Activated T-cell treated with anti-CD3 and anti-CD28 coated beads for 24 hours (primary cell): ENCODE measurements at regions not wholly inside any gene's neighbourhood (a gene's known extent, or its start where the extent isn't known, plus 50 kb on each side); places are given as distances from the start of the nearest gene placed in this dataset.
A peak's percentile ranks its signal among the peaks of the same experiment; 100 is the strongest.
"Not testable (repeated sequence)": the region's sequence is repeated elsewhere in the genome, so short reads cannot be mapped to it uniquely, and the experiment has no call there.

Experiments
- DNase-seq: peaks from one replicate; pipeline ENCODE4 v3.0.0-alpha.2; 2020; ENCODE audit warnings: low read depth

DNA sequence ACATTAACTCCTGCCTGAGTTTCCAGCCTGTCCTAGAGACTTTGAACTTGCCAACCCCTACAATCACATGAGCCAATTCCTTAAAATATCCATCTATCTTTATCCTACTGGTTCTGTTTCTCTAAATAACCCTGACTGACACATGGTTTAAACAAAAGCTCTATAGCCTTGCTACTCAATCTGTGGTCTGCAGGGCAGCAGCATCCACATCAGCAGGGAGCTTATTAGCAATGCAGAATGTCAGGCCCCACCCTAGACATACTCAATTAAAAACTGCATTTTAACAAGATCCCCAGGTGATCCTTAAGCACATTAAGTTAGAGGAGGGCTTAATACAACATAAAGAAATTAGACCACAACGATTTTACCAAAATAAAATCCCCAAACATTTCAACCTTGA lies 108.3 kb upstream of the CPSF6 start:
- no peak for DNase-seq

DNA sequence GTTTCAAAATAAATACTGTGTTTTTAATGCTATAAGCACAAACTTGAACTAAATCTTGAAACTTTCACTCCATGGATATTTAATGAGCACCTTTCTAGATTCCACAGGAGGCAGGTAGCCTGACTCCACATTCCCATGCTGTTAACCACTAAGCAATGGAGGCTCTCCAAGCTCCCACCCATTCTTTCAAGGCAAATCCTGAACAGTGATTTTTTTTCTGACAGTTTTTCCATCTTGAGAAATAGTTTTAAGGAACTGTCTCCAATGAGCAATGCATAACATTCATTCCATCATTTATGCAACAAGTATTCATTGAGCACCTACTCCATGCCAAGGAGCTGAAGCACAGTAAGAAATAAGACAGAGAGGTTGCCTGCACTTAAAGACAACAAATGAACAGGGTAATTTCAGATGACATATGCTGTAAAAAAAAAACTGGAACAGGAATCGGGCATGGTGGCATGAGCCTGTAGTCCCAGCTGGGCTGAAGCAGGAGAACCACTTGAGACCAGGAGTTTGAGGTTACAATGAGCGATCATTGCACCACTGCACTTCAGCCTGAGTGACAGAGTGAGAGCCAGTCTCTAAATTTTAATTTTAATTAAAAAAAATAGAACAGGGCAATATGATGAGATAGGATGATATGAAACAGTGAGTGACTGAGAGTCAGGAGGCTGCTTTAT lies 102.3 kb upstream of the CPSF6 start:
- DNase-seq = no peak

DNA sequence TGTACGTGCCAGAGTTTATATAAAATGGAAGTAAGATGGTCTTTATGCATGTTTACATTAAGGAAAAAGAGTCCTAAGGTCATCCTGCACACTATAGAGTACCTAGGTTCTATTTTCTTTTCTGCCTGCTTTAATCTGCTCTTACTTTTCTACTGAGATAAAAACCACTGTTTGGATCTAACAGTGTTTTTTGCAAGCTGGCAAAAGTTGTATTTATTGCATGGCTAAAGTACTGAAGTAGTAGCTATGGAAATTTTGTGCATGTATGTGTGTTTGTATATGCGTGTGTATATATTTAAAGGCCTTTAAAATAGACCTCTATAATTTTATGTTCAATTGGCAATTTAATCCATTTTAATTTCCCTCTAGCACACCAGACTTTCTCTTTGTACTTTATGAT lies 98.3 kb upstream of the CPSF6 start:
- no peak for DNase-seq

DNA sequence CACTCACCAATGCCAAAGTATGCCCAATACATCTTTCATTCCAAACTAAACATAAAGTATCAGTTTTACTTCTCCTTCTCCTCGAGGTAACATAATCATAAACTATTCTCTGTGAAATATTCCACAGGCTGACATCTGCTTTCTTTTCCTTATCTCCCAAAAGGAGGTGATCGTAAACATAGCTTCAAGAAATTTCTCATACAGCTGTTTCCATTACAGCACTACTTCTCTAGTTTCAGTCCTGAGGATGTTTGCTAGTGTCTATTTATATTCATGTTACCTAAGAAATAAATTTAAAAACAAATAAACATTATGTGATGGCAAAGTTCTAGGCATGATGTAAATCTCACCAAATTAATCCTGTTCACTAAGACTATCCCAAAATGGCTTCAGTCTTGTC lies 90.1 kb upstream of the CPSF6 start:
- DNase-seq = no peak

DNA sequence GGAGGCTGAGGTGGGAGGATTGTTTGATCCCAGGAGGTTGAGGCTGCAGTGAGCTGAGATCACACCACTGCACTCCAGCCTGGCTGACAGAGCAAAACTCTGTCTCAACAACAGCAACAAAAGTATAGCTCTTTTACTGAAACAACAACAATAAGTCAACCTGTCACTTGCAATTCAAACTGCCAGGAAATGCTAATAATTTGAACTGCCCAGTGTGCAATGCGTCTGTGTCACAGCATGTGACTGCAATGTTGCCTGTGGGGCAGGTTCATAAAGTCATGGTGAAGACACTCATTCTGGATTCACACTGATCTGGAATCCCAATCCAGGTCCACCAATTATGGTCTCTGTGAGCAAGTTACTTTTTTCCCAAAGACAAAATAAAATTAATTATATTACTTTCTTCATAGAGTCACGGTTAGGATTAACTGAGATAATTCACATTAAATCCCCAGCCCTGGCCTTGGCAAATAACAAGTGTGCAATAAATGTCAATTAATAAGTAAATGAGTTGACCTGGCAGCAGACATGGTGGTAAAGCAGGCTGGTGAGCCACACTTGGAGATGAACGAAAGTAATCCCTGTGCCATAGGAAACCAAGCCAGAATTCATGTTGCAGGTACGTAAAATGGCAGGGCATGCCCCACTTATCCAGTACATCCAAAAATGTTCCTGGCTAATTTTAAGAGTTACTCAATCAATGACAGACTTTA lies 89.1 kb upstream of the CPSF6 start:
- DNase-seq = no peak

DNA sequence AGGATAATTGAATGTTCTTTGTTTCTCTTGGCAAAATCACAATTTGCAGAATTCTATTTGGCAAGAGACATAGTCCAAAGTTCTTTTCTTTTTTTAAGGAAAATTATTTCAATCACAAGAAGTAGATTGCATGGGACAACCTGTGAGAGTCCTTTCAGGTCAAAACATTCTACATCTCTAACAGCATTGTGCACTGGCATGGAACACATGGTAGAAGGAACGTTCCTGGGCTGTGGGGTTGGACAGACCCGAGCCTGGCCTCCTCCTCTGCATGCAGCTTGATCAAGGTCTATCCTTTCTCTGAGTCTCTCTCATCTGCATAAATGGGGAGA lies 88.6 kb upstream of the CPSF6 start:
- no peak for DNase-seq

DNA sequence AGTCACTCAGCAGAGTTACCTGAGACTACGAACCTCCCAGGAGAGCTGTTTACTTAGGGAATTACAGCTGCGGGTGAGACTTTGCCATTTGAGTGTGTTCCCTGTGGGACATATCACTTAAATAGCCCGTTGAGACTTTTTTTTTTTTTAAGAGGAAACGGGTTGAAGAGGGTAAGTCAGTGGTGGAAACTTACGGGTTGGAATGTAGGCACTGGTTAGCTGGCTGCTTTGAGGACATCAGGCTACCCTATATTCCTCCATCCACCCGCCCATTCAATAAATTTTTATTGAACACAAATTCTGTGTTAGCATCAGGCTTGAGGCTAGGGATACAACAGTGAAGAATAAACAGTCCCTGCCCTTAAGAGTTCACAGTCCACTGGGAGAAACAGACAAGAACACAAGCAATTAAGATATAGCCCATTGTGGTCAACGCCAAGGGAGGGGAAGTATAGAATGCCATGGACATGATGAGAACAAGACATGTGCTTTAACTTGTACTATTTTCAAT lies 88.1 kb upstream of the CPSF6 start:
- DNase-seq = no peak

DNA sequence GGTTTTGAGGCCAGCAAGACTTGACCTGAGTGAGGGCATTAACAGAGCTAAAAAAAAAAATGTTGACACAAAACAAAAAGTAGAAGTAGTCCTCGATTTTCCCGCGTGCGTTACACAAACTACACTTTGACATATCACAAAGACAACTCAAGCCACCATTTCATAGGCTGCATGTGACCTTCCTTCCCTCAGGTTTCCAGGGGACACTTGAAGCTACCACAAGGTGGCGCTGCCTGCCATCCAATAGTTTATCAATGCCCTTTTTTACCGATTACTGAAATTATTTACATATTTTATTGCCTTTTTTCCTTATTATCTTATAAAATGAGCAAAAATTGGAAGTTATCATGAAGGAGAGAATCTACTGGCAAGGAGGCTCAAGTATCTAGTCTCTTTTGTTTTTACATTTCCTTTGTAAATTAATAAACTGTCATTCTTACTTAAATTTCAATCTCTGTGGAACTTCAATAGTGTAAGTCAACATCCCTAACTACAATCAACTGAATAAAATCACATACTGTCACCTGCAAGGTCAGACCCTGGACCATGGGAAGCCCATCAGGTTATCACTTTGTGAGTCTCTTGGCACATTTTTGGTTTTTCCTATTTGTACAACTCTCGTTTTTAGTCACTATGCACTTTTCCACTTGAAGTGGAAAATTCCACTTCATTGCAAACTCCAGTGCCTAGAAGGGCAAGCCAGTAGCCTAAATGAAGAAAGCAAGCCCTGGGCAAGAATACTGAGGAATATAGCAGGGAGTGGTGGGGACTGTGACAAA lies 84.6 kb upstream of the CPSF6 start:
- peak; percentile 66 for DNase-seq

DNA sequence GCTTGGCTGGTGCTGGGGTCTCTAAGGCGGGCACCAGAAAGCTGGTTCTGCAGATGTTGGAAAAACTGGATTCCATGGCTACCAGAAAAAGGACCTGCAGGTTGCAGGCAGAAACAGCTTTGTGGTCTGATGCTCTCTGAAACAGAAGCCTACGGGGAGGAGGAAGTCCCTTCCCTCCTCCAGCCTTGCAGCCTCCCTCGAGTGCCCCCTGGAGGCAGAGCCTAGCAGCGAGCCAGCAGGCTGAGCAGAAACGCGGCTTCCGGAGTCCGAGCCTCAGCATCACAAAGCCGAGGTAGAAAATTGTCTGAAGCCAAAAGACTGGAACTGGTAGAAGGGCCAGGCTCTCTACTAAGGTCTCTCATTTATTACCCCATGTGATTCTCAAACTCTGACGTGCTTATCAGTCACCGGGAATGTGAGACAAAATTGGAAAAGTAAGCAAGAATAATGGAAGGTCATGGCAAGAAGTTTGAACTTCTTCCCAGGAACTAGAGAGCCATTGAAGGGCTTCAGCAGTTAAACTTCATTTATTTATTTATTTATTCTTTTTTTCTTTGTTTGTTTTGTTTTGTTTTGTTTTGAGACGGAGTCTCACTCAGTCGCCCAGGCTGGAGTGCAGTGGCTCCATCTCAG lies 82.2 kb upstream of the CPSF6 start:
- peak; percentile 88 for DNase-seq

DNA sequence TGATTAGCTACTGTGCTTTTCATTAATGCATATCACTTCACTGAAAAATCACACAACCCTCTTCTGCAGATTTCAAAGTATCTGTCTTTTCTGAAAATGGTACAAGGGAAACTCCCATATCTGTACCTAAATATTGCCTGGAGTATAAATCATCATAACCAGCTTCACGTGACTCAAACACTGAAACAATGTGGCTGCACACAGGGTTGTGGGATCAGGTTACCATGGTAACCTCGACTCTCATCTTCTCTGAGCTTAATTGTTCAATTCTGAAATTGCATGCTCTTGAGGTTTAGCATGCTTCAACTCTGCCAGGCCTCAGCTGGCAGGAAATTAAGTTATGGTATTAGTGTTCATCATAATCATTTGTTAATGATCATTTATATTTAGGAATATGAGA lies 77.5 kb upstream of the CPSF6 start:
- peak; percentile 30 for DNase-seq

DNA sequence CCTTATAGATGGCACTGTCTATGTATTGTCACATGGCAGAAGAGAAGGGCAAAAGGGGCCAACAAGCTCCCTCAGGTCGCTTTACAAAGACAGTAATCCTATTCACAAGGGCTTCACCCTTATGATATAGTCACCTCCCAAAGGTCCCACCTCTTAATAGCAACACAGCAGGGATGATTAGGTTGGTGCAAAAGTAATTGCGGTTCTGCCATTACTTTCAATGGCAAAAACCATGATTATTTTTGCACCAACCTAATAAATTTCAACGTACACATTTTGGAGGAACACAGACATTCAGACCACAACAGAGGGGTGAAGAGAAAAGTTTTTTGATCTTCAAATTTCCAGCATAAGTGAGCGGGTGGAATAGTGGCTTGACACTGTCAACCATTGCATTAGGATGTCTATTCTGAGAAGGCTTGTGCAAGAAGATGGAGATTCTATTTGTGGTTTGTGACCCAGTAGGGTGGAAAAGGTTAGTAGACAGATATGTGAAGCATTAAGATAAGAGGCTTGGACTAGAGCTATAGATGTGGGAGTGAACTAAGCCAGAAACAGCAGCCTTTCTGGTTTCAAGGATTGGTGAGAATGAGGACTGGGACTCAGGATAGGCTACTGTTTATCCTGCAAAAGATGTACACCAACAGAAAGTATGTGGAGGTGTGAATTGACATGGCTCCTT lies 75.5 kb upstream of the CPSF6 start:
- no peak for DNase-seq

DNA sequence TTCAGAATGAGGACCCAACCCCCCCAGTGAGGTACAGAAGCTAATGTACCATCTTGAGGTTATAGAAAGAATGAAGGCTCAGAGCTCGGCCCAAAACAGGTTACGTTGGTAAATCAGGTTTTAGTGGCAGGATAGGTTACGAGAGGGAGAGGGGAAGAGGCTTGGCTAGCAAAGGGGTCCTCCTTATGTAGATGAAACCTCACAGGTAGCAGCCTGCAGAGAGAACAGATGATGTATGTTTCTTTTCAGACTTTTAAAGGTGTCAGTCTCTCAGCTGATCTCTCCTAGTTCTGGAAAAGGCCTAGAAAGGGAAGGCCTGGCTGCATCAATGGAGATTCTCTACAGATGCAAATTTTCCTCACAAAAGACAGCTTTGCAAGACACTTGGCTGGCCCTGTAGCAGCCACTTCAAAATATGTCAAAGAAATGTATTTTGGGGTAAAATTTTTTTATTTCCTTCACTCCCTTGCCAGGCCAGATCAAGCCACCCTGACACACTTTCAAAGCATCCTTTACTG lies 71.7 kb upstream of the CPSF6 start:
- DNase-seq = no peak

DNA sequence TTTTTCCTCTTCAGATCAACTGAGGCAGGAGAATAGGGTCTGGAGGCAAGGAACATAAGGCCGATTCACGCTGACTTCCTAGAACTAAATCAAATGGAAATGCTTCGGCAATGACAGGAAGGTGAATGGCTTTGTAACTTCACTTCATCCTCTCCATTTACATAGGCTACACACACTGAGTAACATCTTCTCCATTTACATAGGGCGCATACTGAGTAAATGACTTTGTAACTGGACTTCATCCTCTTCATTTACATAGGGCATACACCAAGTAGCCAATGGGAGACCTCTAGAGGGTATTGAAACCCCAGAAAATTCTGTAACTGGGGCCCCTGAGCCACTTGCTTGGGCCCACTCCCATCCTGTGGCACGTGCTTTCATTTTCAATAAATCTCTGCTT lies 71.0 kb upstream of the CPSF6 start:
- no peak for DNase-seq

DNA sequence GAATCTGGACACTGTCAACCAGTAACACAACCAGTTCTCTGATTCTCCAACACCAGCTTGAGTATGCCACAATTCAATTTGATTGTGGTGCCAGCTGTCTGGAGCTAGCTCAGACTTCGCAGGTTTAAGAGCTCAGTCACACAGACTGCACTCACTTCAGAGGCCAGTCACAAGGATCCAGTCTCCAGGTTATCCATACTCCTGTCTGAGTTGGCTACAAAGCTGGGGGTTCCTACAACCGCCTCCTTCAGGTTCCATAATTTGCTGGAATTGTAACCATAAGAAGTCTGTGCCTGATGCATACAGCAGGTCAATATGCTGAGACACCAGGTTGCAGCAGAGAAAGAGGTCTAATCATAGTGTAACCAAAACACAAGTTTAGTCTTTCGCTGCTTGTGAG lies 70.5 kb upstream of the CPSF6 start:
- DNase-seq = no peak

DNA sequence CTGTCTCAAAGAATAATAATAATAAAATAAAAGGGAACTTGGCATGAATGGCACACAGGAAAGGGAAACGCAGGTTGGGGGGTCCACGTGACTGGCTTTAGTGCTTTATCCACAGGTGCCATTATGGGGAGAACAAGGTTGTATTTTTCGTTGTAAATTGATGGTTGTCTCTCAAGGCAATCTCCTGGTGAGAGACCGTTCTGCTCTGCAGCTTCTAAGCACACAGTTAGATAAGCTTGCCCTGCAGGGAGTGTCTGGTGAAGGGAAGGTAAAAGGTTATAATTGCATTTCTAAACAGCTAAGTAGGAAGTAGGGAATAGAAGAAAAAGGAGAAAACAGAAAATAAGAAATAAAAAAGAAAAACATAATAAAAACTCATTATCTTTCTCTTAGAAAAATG lies 69.1 kb upstream of the CPSF6 start:
- no peak for DNase-seq

DNA sequence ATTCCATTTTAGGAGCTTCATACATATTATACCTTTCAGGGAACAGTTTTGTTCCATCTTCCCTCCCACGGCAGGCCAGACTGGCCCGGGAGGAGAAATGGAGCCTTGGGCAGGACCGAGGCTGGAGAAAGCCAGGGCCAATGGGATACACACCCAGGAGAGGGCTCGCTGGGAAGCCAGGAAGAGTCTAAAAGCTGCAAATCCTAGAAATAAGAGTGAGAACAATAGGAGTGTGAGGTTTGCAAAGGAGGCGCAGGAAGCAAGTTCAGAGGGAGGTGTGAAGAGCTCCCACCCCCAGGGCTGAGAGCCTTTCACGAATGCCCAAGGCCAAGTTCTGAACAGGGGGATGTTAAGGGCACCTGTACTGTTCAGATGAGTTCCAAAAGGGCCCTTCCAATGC lies 67.5 kb upstream of the CPSF6 start:
- DNase-seq = no peak

DNA sequence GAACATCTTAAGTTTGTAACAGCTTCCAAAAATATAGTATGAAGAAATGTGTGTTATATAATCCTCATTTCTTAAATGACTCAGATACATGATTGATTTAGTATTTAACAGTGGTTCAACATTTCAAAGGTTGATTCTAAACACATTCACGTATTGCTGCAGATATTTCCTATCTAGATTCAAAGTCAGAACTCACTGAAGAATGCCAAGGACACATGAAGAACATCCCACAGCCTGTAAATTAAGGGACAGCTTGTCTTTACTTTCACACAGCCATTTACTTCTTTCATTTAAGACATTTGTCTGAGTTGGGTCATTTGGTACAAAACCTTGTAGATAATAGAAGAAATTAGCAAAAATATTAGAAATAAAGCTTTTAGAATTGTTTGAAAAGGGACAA lies 66.9 kb upstream of the CPSF6 start:
- no peak for DNase-seq

DNA sequence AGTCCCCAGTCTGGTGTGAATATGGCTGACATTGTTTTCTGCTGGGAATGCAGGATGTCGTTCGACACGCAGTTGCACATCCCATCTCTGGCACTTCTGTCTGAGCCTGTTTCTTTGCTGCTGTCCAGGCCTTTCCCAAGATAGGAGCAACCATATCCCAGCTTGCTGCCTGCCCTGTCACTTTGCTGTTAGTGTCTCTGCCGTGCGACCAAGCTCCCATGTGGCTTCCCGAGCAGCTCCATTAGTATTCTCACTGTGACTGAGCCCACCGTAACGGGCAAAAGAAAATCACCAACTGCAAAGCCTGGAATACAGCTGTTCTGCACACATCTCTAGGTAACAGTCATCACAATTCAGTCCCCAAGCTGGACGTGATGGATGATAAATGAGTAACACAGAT lies 66.0 kb upstream of the CPSF6 start:
- no peak for DNase-seq

DNA sequence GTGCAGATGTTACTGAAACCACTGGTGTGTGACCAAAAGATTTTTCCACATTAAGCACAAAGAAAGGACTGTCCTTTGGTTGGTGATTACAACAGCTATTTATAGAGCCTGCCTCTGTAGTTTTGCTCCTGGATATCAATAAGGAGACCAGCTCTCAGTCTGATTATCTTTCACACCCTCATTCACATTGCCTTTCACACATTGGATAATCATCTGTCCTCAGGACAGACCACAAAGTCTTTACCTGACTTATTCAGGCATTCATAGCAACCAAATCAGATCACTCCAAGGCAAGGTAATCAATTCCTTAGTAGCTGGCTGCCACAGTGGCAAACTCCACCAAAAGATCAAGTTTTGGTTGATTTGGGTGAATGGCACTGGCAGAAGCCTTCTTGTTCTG lies 59.6 kb upstream of the CPSF6 start:
- no peak for DNase-seq

DNA sequence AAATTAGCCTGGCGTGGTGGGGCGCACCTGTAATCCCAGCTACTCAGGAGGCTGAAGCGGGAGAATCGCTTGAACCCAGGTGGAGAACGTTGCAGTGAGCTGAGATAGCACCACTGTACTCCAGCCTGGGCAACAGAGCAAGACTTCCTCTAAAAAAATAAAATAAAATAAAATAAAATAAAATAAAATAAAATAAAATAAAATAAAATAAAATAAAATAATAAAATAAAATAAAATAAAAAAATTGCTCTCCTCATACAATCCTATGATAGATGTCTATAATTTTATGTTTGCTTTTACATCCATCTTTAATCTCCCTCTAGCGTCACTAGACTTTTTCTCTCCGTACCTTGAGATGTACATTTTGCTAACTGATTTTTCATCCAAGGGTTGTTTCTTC lies 51.8 kb upstream of the CPSF6 start:
- DNase-seq = not testable (repeated sequence)

DNA sequence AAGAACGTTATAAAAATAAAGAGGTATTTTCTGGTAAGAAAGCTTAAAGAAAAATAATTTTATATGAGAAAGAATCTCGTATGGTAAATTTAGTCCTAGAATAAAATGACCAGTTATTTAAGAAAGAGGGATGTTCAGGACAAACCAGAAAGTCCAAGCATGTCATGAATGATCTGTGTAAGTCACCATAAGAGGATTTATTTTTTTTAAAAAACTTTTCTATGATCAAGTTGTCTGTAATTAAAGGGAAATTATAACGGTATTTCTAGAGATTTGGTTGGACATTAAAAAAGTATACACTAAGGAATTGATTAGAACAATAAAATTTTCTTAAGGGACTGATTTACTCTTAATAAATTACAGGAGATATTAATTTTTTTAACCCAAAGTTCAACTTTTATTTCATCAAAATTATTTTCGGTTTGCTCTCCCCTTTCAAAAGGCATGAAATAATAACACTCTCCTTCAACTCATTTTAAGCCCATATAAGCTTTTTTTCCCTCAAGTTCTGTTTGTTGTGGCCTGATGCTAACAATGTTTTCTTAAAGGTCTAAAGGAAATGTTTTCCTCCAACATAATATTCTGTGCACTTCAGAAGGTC lies 49.9 kb upstream of the CPSF6 start:
- no peak for DNase-seq
